ENCODE measurements at regions not wholly inside any gene's neighbourhood (a gene's known extent, or its start where the extent isn't known, plus 50 kb on each side); places are given as distances from the start of the nearest gene placed in this dataset.
"Not testable (repeated sequence)": the region's sequence is repeated elsewhere in the genome, so short reads cannot be mapped to it uniquely, and the experiment has no call there.

- H3K9me3 Mint-ChIP-seq (ENCODE audit: low read depth); ATAC-seq; DNase-seq; H3K36me3 Mint-ChIP-seq; CTCF ChIA-PET; H3K27me3 Mint-ChIP-seq; H3K4me1 Mint-ChIP-seq; H3K4me3 Mint-ChIP-seq; H3K27ac Mint-ChIP-seq: not testable (repeated sequence)
Measured at GRCh38 chr1:242653772-242654171, 129.3 kb upstream of the PLD5 start.

DNA sequence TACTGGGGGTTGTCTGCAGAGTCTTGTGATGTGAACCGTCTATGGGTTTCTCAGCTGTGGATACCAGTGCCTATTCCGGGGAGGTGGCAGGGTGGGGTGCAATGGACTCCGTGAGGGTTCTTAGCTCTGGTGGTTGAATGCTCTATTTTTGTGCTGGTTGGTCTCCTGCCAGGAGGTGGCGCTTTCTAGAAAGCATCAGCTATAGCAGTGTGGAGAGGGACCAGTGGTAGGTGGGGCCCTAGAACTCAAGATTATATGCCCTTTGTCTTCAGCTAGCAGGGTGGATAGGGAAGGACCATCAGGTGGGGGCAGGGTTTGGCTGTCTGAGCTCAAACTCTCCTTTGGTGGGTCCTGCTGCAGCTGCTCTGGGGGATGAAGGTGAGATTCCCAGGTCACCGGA lies 127.3 kb upstream of the PLD5 start:
- Mint-ChIP-seq H3K27me3 (no peaks in the 10 kb centered on the region), H3K9me3 (ENCODE audit: low read depth) (no peaks in the 10 kb centered on the region), H3K27ac (no peak overlapping the region), H3K4me1 (no peaks in the 10 kb centered on the region), H3K4me3 (no peak overlapping the region), H3K36me3 (no peaks in the 10 kb centered on the region)
- no peak for ATAC-seq
- CTCF ChIA-PET: no interaction called here
- no peak for DNase-seq

DNA sequence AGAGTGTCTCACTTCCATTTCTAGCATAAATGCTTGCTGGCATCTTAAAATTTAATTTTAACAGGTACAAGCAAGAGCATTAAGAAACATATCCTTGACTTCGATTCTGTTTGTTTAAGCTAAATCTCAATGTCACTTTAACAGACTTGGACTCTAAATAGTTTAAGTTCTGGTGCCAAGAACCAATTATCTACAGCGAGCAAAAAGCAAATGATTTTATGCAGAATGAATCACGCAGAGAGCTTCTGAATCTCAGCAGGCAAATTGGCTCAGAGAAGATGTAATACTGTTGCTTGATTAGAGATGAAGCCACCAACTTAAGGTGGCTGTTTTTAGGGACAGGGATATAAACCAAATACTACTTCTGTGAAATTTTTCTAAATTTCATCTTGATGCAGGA lies 117.0 kb upstream of the PLD5 start:
- H3K4me3 Mint-ChIP-seq: no peak overlapping the region
- ATAC-seq (no peak), DNase-seq (no peak)
- CTCF ChIA-PET: no interaction called here
- no peak overlapping the region for H3K27ac Mint-ChIP-seq
- no peaks in the 10 kb centered on the region for H3K9me3 Mint-ChIP-seq (ENCODE audit: low read depth)
- no peaks in the 10 kb centered on the region for H3K4me1 Mint-ChIP-seq
- no peaks in the 10 kb centered on the region for H3K36me3 Mint-ChIP-seq
- H3K27me3 Mint-ChIP-seq: no peaks in the 10 kb centered on the region

GRCh38 chr1:242639104-242639503 lies 114.6 kb upstream of the PLD5 start:
- CTCF ChIA-PET: no interaction called here
- ATAC-seq (no peak), DNase-seq (no peak)
- Mint-ChIP-seq H3K4me1 (no peaks in the 10 kb centered on the region), H3K4me3 (no peak overlapping the region), H3K27me3 (no peaks in the 10 kb centered on the region), H3K9me3 (ENCODE audit: low read depth) (no peaks in the 10 kb centered on the region), H3K36me3 (no peaks in the 10 kb centered on the region), H3K27ac (no peak overlapping the region)

DNA sequence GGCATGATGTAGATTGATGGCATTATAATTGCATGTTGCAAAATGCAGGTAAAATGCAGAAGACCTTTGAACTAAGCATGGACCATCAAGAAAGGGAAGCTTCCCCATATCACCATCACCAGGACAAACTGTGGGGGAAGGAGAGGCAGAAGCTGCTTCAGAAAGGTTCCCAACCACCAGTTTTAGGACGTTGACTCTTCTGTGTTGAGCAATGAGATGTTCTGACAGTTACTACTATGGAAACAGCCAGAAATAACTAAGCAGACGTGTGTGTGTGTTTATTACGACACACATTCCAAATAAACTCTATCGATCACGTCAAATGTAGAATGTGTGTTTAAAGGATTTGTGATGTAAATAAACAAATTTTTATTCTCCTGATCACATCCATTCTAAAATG lies 110.2 kb upstream of the PLD5 start:
- Mint-ChIP-seq H3K27ac (no peak overlapping the region), H3K36me3 (no peaks in the 10 kb centered on the region), H3K9me3 (ENCODE audit: low read depth) (no peaks in the 10 kb centered on the region), H3K4me3 (no peak overlapping the region), H3K4me1 (no peaks in the 10 kb centered on the region), H3K27me3 (no peaks in the 10 kb centered on the region)
- CTCF ChIA-PET: interaction anchor here (0.7 kb wide), 1 partner anchor 30 kb away, joined by 3 read pairs; no protein-coding TSS in a partner anchor
- no peak for DNase-seq
- ATAC-seq: no peak

DNA sequence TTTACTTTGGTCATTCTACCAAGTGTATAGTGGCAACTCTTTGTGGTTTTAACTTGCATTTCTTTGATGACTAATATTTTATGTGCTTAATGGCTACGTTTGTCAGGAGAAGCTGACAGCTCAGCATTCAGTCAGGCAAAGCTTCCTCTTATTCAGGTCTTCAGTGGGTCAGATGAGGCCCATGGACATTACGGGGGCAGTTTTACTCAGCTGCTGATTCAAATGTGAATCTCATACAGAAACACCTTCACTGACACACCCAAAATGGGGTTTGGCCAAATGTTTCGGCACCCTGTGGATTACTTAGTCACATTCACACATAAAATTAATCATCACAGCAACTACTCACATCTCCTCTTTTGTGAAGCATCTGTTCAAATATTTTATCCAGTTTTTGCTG lies 104.9 kb upstream of the PLD5 start:
- Mint-ChIP-seq H3K27me3 (no peaks in the 10 kb centered on the region), H3K27ac (no peak overlapping the region), H3K9me3 (ENCODE audit: low read depth) (no peaks in the 10 kb centered on the region), H3K36me3 (no peaks in the 10 kb centered on the region), H3K4me3 (no peak overlapping the region), H3K4me1 (no peaks in the 10 kb centered on the region)
- ATAC-seq: no peak
- DNase-seq: no peak
- CTCF ChIA-PET: no interaction called here

DNA sequence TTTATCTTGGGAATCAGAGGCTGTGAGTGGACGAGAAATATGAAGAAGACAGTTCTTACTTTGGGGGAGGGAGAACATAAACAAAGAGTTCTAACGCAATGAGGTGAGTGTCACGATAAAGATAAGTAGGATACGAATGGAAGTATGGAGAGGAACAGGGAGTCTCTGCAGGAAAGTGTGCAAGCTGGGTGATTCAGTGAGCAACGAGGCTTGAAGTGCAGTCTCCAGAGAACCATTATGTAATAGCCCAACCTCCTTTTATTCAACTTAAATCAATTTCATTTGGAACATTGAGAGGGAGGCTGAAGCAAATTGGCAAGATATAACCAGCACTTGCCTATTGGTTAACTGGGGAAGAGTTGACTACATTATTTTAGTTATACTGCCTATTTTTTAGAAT lies 99.3 kb upstream of the PLD5 start:
- CTCF ChIA-PET: no interaction called here
- DNase-seq: no peak
- ATAC-seq: no peak
- Mint-ChIP-seq H3K4me3 (no peak overlapping the region), H3K9me3 (ENCODE audit: low read depth) (no peaks in the 10 kb centered on the region), H3K36me3 (no peaks in the 10 kb centered on the region), H3K27me3 (no peaks in the 10 kb centered on the region), H3K27ac (no peak overlapping the region), H3K4me1 (no peaks in the 10 kb centered on the region)

GRCh38 chr1:242623119-242623518 lies 98.6 kb upstream of the PLD5 start:
- Mint-ChIP-seq H3K4me3 (no peak overlapping the region), H3K9me3 (ENCODE audit: low read depth) (no peaks in the 10 kb centered on the region), H3K27me3 (no peaks in the 10 kb centered on the region), H3K36me3 (no peaks in the 10 kb centered on the region), H3K4me1 (no peaks in the 10 kb centered on the region), H3K27ac (no peak overlapping the region)
- CTCF ChIA-PET: no interaction called here
- ATAC-seq (no peak), DNase-seq (no peak)

DNA sequence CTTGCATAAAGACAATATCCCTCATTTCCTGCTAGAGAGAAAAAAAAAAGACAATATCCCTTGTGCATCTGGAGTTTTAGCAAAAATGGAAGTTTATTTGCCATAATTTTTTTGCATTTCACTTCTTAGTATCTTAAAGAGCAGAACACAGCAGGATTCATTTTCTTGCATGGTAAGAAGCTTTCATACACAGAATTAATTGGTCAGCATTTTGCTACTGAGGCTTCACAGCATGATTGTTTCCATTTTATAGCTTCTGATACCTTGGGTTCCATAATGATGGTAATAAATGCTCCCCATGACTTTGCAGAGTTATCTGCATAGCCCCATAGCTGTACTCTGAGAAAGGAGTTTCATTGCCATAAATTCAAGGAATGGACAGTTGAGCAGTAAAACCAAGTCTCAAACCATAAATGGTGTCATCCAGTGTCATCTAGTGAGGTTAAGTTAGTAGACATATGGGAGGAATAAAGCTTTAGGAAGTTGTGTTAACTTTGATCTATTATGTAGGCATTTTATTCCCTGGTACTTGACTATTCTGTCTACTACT lies 88.8 kb upstream of the PLD5 start:
- no peaks in the 10 kb centered on the region for H3K27me3 Mint-ChIP-seq
- CTCF ChIA-PET: no interaction called here
- H3K9me3 Mint-ChIP-seq (ENCODE audit: low read depth): peaks cover 4% of the 10 kb centered on the region
- ATAC-seq: no peak
- no peaks in the 10 kb centered on the region for H3K36me3 Mint-ChIP-seq
- H3K27ac Mint-ChIP-seq: no peak overlapping the region
- H3K4me1 Mint-ChIP-seq: no peaks in the 10 kb centered on the region
- no peak overlapping the region for H3K4me3 Mint-ChIP-seq
- DNase-seq: no peak

- CTCF ChIA-PET: no interaction called here
- Mint-ChIP-seq H3K9me3 (ENCODE audit: low read depth) (no peaks in the 10 kb centered on the region), H3K36me3 (no peaks in the 10 kb centered on the region), H3K27me3 (no peaks in the 10 kb centered on the region), H3K4me3 (no peak overlapping the region), H3K27ac (no peak overlapping the region), H3K4me1 (no peaks in the 10 kb centered on the region)
- ATAC-seq (no peak), DNase-seq (no peak)
Measured at GRCh38 chr1:242610209-242610608, 85.7 kb upstream of the PLD5 start.

DNA sequence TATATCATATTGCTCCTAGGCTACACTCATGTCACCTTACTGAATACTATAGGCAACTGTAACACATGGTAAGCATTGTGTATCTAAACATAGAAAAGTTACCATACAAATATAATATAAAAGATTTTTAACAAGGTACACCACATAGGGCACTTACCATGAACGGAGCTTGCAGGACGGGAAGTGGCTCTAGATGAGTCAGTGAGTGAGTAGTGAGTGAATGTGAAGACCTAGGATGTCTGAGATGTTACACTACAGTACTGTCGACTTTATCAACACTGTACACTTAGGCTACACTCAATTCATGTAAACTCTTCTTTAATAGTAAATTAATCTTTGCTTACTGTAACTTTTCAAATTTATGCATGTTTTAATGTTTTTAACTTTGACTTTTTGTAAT lies 81.0 kb upstream of the PLD5 start:
- no peak for ATAC-seq
- Mint-ChIP-seq H3K36me3 (no peaks in the 10 kb centered on the region), H3K9me3 (ENCODE audit: low read depth) (no peaks in the 10 kb centered on the region), H3K4me1 (no peaks in the 10 kb centered on the region), H3K4me3 (no peak overlapping the region), H3K27me3 (no peaks in the 10 kb centered on the region), H3K27ac (no peak overlapping the region)
- CTCF ChIA-PET: no interaction called here
- DNase-seq: no peak

DNA sequence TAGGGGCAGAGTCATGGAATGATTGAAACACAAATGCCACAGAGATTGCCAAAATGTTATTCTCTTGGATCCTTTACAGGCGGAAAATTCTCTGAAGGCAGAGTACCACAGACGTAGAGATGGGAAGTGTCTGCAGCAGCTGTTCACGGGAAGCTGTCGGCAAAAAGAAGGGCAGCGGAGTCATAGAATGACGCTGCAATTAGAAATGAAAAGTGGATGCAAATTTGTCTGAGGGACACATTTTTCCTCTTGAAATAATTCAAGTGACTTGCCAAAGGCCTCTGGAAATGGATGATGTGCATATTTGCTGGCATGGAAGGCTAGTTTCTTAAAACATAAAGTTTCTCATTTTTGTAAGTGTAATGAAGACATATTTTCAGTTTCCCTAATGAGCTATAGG lies 77.5 kb upstream of the PLD5 start:
- Mint-ChIP-seq H3K4me3 (no peak overlapping the region), H3K27me3 (no peaks in the 10 kb centered on the region), H3K36me3 (no peaks in the 10 kb centered on the region), H3K9me3 (ENCODE audit: low read depth) (no peaks in the 10 kb centered on the region), H3K4me1 (no peaks in the 10 kb centered on the region), H3K27ac (no peak overlapping the region)
- DNase-seq: no peak
- no peak for ATAC-seq
- CTCF ChIA-PET: no interaction called here

GRCh38 chr1:242593756-242594155 lies 69.3 kb upstream of the PLD5 start:
- ATAC-seq; DNase-seq; H3K4me3 Mint-ChIP-seq; H3K36me3 Mint-ChIP-seq; CTCF ChIA-PET; H3K4me1 Mint-ChIP-seq; H3K9me3 Mint-ChIP-seq (ENCODE audit: low read depth); H3K27ac Mint-ChIP-seq; H3K27me3 Mint-ChIP-seq: not testable (repeated sequence)

- ATAC-seq (no peak), DNase-seq (no peak)
- Mint-ChIP-seq H3K9me3 (ENCODE audit: low read depth) (peaks cover 3% of the 10 kb centered on the region), H3K27ac (no peak overlapping the region), H3K4me3 (no peak overlapping the region), H3K36me3 (no peaks in the 10 kb centered on the region), H3K27me3 (no peaks in the 10 kb centered on the region), H3K4me1 (no peaks in the 10 kb centered on the region)
- CTCF ChIA-PET: no interaction called here
Measured at GRCh38 chr1:242586360-242586680, 61.8 kb upstream of the PLD5 start.

DNA sequence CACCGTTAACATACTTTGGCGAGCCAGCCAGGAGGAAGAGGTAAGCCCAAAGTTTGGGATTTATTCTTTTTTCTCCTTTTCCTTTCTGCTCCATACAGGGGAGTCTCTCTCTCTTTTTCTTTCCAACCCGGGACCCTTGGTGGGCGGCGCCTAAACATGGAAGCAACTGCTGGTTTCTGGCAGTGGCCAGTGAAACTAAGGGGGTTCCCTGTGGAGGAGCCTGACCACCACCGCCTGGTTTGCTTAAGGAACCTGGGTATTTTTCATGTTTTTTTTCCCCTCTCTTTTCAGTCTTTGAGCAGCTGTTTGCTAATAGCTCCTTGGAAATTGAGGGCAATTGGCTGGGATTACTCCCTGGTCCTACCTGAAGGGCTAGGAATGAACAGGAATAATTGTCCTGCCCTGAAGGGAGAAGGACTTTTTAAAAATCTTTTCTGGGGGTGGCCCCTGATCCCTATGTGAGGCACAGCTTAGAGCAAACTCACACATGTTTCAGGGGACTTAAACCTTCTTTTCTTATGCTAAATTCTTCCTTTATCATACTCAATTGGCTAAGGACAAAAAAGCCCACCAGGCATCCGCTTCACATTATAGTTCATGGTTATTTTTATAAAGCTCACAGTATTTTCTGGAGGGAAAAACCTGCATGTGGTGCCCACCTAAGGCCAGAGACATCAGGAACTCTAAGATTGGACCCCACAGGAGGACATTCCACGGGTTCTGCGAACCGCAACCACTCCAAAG lies 61.3 kb upstream of the PLD5 start:
- no peaks in the 10 kb centered on the region for H3K36me3 Mint-ChIP-seq
- no peak for ATAC-seq
- no peaks in the 10 kb centered on the region for H3K4me1 Mint-ChIP-seq
- no peak for DNase-seq
- peaks cover 3% of the 10 kb centered on the region for H3K9me3 Mint-ChIP-seq (ENCODE audit: low read depth)
- no peak overlapping the region for H3K27ac Mint-ChIP-seq
- no peaks in the 10 kb centered on the region for H3K27me3 Mint-ChIP-seq
- CTCF ChIA-PET: no interaction called here
- no peak overlapping the region for H3K4me3 Mint-ChIP-seq
